Stimulated activated CD4-positive, alpha-beta T cell treated with anti-CD3 and anti-CD28 coated beads, Interleukin-15, amount 100 ng/mL, for 24 hours (primary cell): ENCODE measurements at regions not wholly inside any gene's neighbourhood (a gene's known extent, or its start where the extent isn't known, plus 50 kb on each side); places are given as distances from the start of the nearest gene placed in this dataset.

ENCODE experiments used
- DNase-seq: peaks from one replicate; pipeline ENCODE4 v3.0.0-alpha.2; 2020

DNA sequence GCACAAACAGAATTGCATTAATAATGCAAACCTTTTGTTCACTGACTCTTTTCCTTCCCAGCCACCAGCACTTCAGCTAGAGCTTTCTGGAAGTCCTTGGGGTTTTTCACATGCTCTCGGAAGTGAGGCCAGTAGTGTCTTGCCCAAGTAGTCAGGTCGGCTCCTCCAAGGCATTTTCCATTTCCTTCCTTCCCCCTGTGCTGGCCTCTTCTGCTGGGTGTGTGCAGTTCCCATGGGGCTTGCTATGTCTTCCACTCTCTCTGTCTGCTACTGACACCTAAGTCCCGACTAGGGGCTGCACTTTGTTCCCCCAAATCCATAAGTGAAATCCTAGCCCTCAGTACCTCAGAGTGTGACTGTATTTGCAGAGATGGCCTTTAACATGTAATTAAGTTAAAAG lies 175.6 kb upstream of the BMPER start:
- DNase-seq: no peak

DNA sequence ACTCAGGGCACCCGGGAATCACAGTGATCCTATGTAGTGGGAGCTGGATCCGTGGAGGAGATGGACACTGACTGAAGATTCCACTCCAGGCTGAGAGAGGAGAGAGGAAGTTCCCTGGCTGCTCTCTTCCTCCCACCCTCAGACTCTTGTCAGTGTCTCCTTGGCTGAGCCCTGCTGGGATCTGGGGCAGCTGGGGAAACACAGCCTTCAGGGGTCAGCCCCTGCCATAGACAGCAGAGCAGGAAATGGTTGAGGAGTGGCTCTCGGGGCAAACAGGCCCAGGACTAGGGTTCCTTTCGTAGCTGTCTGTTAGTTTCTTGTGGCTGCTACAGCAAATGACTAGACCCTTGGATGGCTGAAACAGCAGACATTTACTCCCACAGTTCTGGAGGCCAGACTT lies 174.4 kb upstream of the BMPER start:
- DNase-seq: no peak

DNA sequence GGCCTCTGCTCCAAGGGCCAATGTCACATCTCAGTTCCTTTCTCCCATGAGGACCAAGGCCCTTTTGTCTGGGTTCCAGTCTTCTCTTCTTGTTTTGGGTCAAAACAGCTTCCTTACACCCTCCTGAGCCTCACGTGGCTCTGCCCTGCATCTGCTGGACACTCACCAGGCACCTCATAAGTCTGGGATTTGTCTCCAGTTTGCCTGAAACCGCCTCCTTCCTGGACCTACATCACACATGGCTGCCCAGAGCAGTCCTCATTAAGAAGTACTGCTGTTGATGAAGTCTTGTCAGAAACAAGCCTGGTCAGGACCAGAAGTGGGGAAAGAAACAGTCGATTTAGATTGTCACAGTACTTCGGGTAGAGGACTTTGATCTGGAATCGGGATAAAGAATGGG lies 173.4 kb upstream of the BMPER start:
- DNase-seq: no peak

- no peak for DNase-seq
These were observed 172.9 kb upstream of the BMPER start for GRCh38 chr7:33732462-33732861.

- no peak for DNase-seq
These were observed 171.3 kb upstream of the BMPER start for GRCh38 chr7:33733870-33734650.

GRCh38 chr7:33735403-33735802 lies 169.9 kb upstream of the BMPER start:
- DNase-seq: no peak

DNA sequence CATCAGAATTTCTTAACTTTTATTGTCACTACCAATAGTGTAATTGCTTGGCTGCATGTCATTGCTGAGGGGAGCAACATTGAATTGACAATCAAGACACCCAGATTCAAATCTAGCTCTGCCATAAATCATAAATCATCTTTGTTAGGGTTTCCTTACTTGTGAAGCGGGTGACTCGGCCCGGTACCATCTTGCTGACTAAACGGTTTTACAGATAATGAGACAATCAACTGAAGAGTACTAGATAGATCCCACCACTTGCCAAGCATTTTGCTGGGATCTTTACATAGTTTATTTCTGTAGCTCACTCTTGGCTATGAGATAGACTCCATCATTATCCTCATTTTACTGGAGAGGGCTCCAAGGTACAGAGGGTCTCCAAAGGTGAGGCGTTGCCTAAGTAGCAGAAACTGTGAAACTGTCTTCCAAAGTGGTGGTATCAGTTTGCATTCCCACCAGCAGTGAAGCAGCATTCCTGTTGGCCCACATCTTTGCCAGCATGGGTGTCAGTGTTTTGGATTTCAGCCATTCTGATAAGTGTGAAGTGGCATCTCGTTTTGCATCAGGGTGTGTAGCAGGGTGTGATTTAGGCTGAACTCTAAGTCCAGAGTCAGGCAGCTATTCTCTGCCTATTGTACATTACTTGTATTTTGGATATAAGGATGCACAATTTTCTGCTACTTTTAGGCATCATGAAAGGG lies 168.7 kb upstream of the BMPER start:
- no peak for DNase-seq

- DNase-seq: no peak
These were observed 166.9 kb upstream of the BMPER start for GRCh38 chr7:33738260-33738935.

DNA sequence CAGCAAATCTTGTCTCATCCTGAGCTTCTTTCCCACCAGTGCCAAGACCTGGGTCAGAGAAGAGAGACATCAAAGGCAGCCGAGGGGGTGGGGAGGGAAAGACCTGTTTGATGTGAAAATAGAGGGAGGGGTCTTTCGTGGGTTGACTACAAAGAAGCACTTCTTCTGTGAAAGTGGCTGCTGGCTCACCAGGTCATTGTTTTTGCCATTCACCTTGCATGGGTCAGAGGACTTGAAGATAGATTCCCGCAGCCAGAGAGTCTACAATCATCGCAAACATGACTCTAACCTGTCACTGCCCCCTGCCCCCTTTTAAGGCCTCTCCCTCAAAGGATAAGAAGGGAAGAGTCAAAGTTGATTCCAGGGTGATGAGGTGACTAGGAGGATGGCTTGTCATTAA lies 166.1 kb upstream of the BMPER start:
- DNase-seq: no peak

GRCh38 chr7:33742521-33742920 lies 162.8 kb upstream of the BMPER start:
- no peak for DNase-seq

- DNase-seq: no peak
These were observed 162.2 kb upstream of the BMPER start for GRCh38 chr7:33742999-33743587.

- DNase-seq: no peak
These were observed 161.7 kb upstream of the BMPER start for GRCh38 chr7:33743594-33743993.

DNA sequence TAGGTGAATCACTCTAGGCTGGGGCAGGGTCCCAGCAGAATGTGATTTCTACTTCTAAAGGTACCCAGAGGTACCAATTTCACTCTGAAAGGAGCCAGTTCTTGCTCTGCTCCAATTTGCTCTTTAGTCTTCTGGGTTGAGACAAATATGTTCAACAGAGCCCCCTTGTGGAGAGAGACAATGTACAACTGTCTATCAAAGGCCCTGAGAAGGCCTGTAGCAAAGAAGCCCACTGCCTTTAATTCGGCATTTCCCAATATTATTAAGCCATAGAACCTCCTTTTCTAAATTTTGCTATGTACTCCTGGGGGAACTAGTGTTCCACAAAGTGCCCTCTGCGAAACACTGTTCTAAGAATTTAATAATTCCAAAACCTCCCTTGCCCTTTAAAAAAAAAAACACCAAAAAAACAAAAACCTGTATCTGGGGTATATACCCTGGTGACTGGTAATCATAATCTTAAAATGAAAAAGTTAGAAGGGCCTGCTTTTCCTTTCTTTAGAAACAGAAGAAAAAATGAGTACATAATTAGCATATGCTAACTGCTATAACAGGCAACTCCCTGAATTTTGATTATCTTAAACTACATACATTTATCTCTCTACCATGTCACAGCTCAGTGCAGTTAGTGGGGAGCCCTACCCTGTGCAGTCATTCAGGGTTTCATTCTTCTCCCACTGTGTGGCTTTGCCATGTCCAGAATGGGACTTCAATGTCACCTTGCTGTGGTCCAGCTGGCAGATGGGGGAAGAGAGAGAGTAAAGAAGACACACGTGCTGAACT lies 160.9 kb upstream of the BMPER start:
- no peak for DNase-seq

DNA sequence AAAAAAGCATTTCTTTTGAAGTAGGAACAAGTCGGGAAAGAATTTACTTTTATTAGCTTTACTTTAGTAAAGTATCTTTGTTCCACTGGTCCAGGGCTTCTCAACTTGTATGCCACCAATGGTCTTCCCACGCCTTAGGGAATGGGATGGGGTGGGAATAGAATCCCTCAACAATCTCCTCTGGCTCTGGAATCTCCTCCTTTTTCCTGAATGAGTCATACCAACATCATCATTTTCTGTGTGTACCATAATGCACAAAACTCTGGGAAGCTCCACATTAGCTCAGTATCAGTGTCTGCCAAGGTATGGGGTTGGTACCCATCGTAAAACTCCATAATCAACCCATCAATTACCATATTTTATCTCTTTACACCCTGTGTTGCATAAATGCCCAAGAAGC lies 159.4 kb upstream of the BMPER start:
- DNase-seq: no peak

DNA sequence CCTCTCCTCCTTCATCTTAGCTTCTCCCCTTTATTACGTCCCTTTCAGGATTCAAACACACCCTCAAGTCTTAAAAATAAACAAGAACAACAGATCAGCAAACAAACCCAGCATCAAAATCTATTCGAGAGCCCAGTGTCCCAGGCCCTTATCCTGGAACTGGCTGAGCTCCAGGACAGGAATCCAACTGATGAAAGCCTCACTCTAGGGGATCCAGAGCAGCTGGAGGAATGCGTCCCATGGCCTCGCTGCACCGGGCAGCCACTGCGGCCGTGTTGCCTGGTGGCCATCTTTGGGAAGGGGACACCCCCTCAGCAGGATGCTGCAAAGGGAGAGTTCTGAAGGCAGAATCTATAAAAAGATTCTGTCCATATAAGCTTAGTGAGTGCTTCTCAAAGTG lies 156.5 kb upstream of the BMPER start:
- DNase-seq: no peak

- DNase-seq: no peak
These were observed 155.2 kb upstream of the BMPER start for GRCh38 chr7:33750177-33750576.

- DNase-seq: no peak
These were observed 153.9 kb upstream of the BMPER start for GRCh38 chr7:33751443-33751842.

DNA sequence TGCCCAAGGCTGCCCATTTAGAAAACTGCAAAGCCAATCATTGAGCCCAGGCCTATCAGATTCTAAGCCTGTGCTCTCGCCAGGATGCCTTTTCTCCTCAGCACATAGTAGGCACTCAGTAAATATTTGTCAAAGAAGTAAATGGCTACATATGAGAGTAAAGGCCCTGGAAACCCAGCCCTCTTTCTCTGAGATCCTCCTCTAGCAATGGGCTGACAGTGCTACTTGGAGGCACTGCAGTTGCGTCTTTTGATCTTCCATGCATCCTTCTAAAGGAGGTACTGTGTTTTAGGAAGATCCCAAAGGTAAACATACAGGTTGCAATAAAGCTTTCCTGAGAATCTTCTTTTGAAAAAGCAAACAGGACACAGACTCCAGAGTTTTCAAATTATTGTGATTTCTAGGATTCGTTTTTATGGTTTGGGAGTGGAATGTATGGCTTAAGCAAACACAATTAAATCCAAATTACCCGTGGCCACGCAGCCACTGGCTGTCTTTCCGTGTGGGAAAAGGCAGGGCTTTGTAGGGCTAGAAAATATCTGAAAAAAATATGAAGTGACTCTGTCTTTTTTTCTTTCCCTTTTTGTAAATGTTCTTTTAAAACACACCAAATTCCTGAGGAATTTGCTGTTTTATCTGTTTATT lies 151.3 kb upstream of the BMPER start:
- DNase-seq: no peak

DNA sequence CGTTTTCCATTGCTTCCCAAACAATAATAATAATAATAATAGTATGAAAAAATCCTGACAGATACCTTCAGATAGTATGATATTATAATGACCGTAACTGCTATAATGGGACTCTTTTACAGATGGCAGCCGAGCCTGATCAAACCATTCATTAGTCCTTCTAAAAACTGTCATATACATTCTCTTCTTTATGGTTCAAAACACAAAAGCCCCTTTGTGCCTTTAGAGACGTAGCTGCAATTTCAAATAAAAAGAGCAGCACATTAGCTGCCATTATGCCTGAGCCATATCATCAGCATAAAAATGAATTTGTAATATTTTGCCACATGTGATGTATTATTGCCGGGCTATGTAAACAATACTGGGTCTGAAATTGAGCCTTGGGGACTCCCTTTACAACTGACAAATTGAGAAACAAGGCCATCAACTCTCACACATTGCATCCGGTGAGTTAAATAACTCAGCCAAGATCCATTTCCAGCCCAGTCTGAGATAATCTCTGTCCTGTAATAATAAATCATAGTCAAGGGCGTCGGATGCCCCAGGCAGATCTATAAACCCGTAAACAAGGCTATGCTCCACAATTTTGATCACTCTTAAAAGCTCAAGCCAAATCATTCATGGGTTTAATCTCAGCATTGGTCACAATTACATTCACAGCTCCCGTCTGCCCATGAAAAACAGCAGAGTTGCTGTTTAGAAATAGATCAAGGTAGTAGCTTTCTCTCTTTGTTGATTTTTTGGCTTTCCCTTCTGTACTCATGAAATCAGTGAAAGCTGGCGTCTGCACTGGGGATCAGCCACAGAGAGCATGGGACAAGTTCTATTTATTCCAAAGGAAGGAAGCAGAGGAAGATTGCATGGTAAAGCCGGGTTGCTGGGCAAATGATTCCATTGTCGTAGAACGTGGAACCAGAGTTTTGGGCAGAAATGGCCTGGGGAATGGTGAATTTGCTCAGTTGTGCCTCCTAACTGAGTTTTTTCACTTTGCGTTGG lies 150.1 kb upstream of the BMPER start:
- no peak for DNase-seq

- DNase-seq: no peak
These were observed 148.3 kb upstream of the BMPER start for GRCh38 chr7:33757050-33757449.

DNA sequence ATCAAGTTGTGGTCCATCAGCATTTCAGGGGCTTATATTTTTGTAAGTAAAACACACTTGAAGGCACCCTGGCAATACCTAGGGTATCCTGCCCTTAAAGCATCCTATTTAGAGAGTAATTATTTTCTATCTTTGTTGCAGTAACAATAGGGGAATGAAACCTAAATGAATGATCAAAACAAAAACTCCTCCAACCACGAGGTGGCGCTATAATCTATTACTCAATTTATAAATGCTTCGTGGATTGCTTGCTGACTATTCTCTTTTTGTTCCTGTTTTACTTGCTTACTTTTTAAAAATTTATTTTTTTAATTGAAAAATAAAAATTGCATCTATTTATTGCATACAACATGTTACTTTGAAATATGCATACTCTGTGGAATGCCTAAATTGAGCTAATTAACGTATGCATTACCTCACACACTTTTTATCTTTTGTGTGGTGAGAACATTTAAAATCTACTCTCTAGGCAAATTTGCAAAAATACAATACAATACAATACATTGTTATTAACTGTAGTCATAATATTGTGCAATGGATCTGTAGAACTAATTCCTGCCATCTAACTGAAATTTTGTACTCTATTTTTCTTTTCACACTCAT lies 147.7 kb upstream of the BMPER start:
- DNase-seq: peak; percentile 35
